H1 (cell line): ENCODE measurements at regions not wholly inside any gene's neighbourhood (a gene's known extent, or its start where the extent isn't known, plus 50 kb on each side); places are given as distances from the start of the nearest gene placed in this dataset.

Experiments used
- CTCF ChIA-PET: fragments of 300-600 bp; sonication (Branson Sonifier 250); formaldehyde crosslinking; loops from one replicate; lab custom pipeline; 2021; ENCODE audit not compliant: partially characterized antibody; lab: Charles Lee
- POLR2A ChIA-PET: fragments of 300-600 bp; sonication (Branson Sonifier 250); formaldehyde crosslinking; loops from one replicate; lab custom pipeline; 2021; ENCODE audit warnings: inconsistent platforms; ENCODE audit not compliant: partially characterized antibody; lab: Charles Lee
- DNase-seq, 2 experiments: peaks; one replicate each; pipeline versions ENCODE4 v3.0.0 to v3.0.0-alpha.2; 2010 to 2022; ENCODE audit warnings: low spot score in 2 of 2, low read depth in 1 of 2, mixed read lengths in 1 of 2
- FAIRE-seq: peaks from 2 replicates; lab custom pipeline; 2011; peaks lifted over from hg19 to GRCh38; lab: Jason Lieb, UNC
- H2AFZ ChIP-seq: 2 replicates; pipeline ENCODE4 v1.8.1; 2012; ENCODE audit warnings: low read length, inconsistent platforms
- H2AK5ac ChIP-seq: 2 replicates; pipeline ENCODE4 v1.6.1; 2013; ENCODE audit warnings: low read depth, low read length
- H2BK120ac ChIP-seq: replicated peaks from 2 replicates; pipeline ENCODE3; 2013; ENCODE audit warnings: low read depth, low read length, inconsistent platforms
- H2BK12ac ChIP-seq: 2 replicates; pipeline ENCODE4 v1.6.1; 2013; ENCODE audit warnings: low read depth, low read length
- H2BK15ac ChIP-seq: 2 replicates; pipeline ENCODE4 v1.6.1; 2013; ENCODE audit warnings: low read length
- H2BK20ac ChIP-seq: 2 replicates; pipeline ENCODE4 v1.6.1; 2013; ENCODE audit warnings: low read length
- H2BK5ac ChIP-seq: 2 replicates; pipeline ENCODE4 v1.6.1; 2013; ENCODE audit warnings: low read depth, low read length
- H3K14ac ChIP-seq: 2 replicates; pipeline ENCODE4 v1.6.1; 2013; ENCODE audit warnings: inconsistent platforms; ENCODE audit not compliant: insufficient read length
- H3K18ac ChIP-seq: 2 replicates; pipeline ENCODE4 v1.6.1; 2013; ENCODE audit warnings: low read length; ENCODE audit errors: extremely low read depth
- H3K23ac ChIP-seq: 2 replicates; pipeline ENCODE4 v1.6.1; 2013; ENCODE audit warnings: inconsistent platforms; ENCODE audit not compliant: insufficient read length
- H3K23me2 ChIP-seq: 2 replicates; pipeline ENCODE4 v1.6.1; 2013; ENCODE audit warnings: low read depth, low read length
- H3K27ac ChIP-seq: 2 replicates; pipeline ENCODE4 v1.6.1; 2011; ENCODE audit warnings: low read depth, low read length, inconsistent platforms
- H3K27me3 ChIP-seq, 4 experiments: replicated peaks in 1 of 4; 1 replicate in 1 of 4; 2 replicates in 3 of 4; pipeline versions ENCODE4 v1.6.1 to v1.8.1; 2011 to 2013; ENCODE audit warnings: low read length in 3 of 4, mild to moderate bottlenecking in 3 of 4, inconsistent platforms in 2 of 4, mixed read lengths in 2 of 4, moderate library complexity in 1 of 4; ENCODE audit not compliant: control insufficient read depth in 3 of 4, insufficient read depth in 3 of 4; ENCODE audit errors: extremely low read depth in 1 of 4
- H3K36me3 ChIP-seq, 4 experiments: 2 replicates each; pipeline versions ENCODE4 v1.6.1 to v1.8.1; 2011 to 2013; ENCODE audit warnings: mild to moderate bottlenecking in 4 of 4, low read length in 3 of 4, moderate library complexity in 2 of 4, control low read depth in 1 of 4, inconsistent platforms in 1 of 4; ENCODE audit not compliant: insufficient read depth in 4 of 4, control insufficient read depth in 2 of 4
- H3K4ac ChIP-seq: replicated peaks from 2 replicates; pipeline ENCODE3; 2013; ENCODE audit warnings: low read length, low read depth, mixed read lengths, inconsistent platforms; ENCODE audit not compliant: insufficient read length
- H3K4me1 ChIP-seq, 4 experiments: replicated peaks in 1 of 4; 1 replicate in 1 of 4; 2 replicates in 3 of 4; pipeline versions ENCODE4 v1.6.1 to v1.8.1; 2011 to 2013; ENCODE audit warnings: low read length in 3 of 4, inconsistent platforms in 2 of 4, mixed read lengths in 1 of 4; ENCODE audit not compliant: insufficient read depth in 4 of 4, control insufficient read depth in 3 of 4
- H3K4me2 ChIP-seq, 2 experiments: 2 replicates each; pipeline versions ENCODE4 v1.6.1 to v1.8.1; 2011 to 2013; ENCODE audit warnings: low read depth in 2 of 2, low read length in 2 of 2, control low read depth in 1 of 2, inconsistent platforms in 1 of 2, mild to moderate bottlenecking in 1 of 2; ENCODE audit not compliant: insufficient read depth in 1 of 2
- H3K4me3 ChIP-seq, 4 experiments: fragments of 200-600, 300-600 bp in 1 of 4; sonication (generic), shearing (Covaris generic), sonication (Bioruptor Twin) in 1 of 4; 2 replicates each; pipeline versions ENCODE4 v1.5.1 to v1.8.1; 2011 to 2016; ENCODE audit warnings: low read length in 4 of 4, low read depth in 3 of 4, control low read depth in 2 of 4, inconsistent platforms in 2 of 4, mild to moderate bottlenecking in 2 of 4, mixed read lengths in 1 of 4, moderate library complexity in 1 of 4; ENCODE audit not compliant: insufficient read depth in 2 of 4; ENCODE audit errors: extremely low read depth in 1 of 4
- H3K56ac ChIP-seq: replicated peaks from 2 replicates; pipeline ENCODE3; 2013; ENCODE audit warnings: low read depth, mild to moderate bottlenecking, mixed read lengths, low read length, inconsistent platforms; ENCODE audit not compliant: insufficient read length
- H3K79me1 ChIP-seq: 2 replicates; pipeline ENCODE4 v1.6.1; 2013; ENCODE audit warnings: low read depth, low read length, control low read depth
- H3K79me2 ChIP-seq, 2 experiments: 2 replicates each; pipeline versions ENCODE4 v1.6.1 to v1.8.1; 2012 to 2013; ENCODE audit warnings: low read length in 2 of 2, mild to moderate bottlenecking in 2 of 2, inconsistent platforms in 1 of 2; ENCODE audit not compliant: insufficient read depth in 2 of 2, control insufficient read depth in 1 of 2
- H3K9ac ChIP-seq, 4 experiments: replicated peaks in 1 of 4; 1 replicate in 1 of 4; 2 replicates in 3 of 4; pipeline versions ENCODE4 v1.6.1 to v1.8.1; 2011 to 2013; ENCODE audit warnings: low read depth in 3 of 4, low read length in 3 of 4, control low read depth in 2 of 4, mild to moderate bottlenecking in 2 of 4, moderate library complexity in 2 of 4, inconsistent platforms in 1 of 4; ENCODE audit errors: extremely low read depth in 1 of 4
- H3K9me3 ChIP-seq, 2 experiments: 2 replicates each; pipeline versions ENCODE4 v1.6.1 to v1.8.1; 2012 to 2013; ENCODE audit warnings: mild to moderate bottlenecking in 2 of 2, moderate library complexity in 2 of 2, control low read depth in 1 of 2, inconsistent platforms in 1 of 2, low read depth in 1 of 2, low read length in 1 of 2, mixed read lengths in 1 of 2; ENCODE audit not compliant: insufficient read depth in 2 of 2
- H4K20me1 ChIP-seq, 2 experiments: replicated peaks in 1 of 2; 2 replicates each; pipeline versions ENCODE3 to v1.8.1; 2011 to 2013; ENCODE audit warnings: inconsistent platforms in 2 of 2, low read length in 2 of 2, mild to moderate bottlenecking in 1 of 2; ENCODE audit not compliant: insufficient read depth in 2 of 2, control insufficient read depth in 1 of 2
- H4K5ac ChIP-seq: 2 replicates; pipeline ENCODE4 v1.6.1; 2013; ENCODE audit warnings: low read length, low read depth, mixed read lengths, inconsistent platforms; ENCODE audit not compliant: insufficient read length
- H4K8ac ChIP-seq: 2 replicates; pipeline ENCODE4 v1.8.0; 2013; ENCODE audit warnings: mild to moderate bottlenecking, moderate library complexity, low read length, inconsistent platforms; ENCODE audit not compliant: insufficient read depth; ENCODE audit errors: extremely low read depth
- H4K91ac ChIP-seq: replicated peaks from 2 replicates; pipeline ENCODE3; 2013; ENCODE audit warnings: low read length, mixed read lengths, inconsistent platforms; ENCODE audit not compliant: insufficient read length
- GTF2F1 ChIP-seq: IDR thresholded peaks from 2 replicates; pipeline ENCODE4 v1.6.1; 2012; ENCODE audit warnings: low read depth, low read length, improper control_type of control experiment, borderline replicate concordance
- POU5F1 ChIP-seq: IDR thresholded peaks from 2 replicates; pipeline ENCODE4 v1.6.1; 2011; ENCODE audit warnings: low read depth, mild to moderate bottlenecking, low read length, moderate library complexity
- RBBP5 ChIP-seq: IDR thresholded peaks from 2 replicates; pipeline ENCODE4 v1.7.1; 2012; ENCODE audit warnings: low read depth, mild to moderate bottlenecking, inconsistent platforms, low read length, moderate library complexity, borderline replicate concordance
- SIRT6 ChIP-seq: IDR thresholded peaks from one replicate; pipeline ENCODE4 v1.7.1; 2012; ENCODE audit warnings: low read length, inconsistent platforms
- WGBS, 2 experiments: shearing (Covaris generic) in 1 of 2; methylation state at CpG; one replicate each; pipeline versions ENCODE4 v1.1.6 to v1.1.7; 2013 to 2015; ENCODE audit warnings: low lambda C conversion rate in 2 of 2, mixed read lengths in 2 of 2, inconsistent platforms in 1 of 2, low coverage in 1 of 2, missing lambda C conversion rate in 1 of 2; ENCODE audit not compliant: insufficient replicate concordance in 2 of 2, insufficient coverage in 1 of 2, insufficient read length in 1 of 2; ENCODE audit errors: extremely low coverage in 1 of 2, missing lambda C conversion rate in 1 of 2; 5-methylcytosine and 5-hydroxymethylcytosine counted together

DNA sequence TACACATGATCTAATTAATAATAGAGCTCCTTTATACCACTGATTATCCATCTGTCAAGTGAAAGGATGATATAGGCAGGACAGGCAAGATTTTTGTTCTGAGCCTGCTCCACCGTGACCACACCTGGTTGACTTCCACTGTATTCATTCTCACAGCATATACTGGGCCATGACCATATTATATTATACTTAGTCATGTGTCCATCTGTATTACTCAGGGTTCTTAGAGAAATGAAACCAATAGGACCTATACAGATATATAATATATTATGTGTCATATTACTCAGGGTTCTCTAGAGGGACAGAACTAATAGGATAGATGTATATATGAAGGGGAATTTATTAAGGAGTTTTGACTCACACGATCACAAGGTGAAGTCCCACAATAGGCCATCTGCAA is 675.1 kb downstream of the GRXCR1 start:
- Histone ChIP-seq H2BK15ac (no peak overlapping the region), H3K79me2 (no peaks in the 10 kb centered on the region), H4K91ac (no peak overlapping the region), H3K14ac (no peak overlapping the region), H3K27ac (no peak overlapping the region), H3K9me3 (no peaks in the 10 kb centered on the region), H3K4me2 (no peak overlapping the region), H3K9ac (no peak overlapping the region), H3K36me3 (no peaks in the 10 kb centered on the region), H3K23me2 (no peaks in the 10 kb centered on the region), H3K4ac (no peak overlapping the region), H2BK20ac (no peak overlapping the region), H2BK5ac (no peak overlapping the region), H3K79me1 (no peaks in the 10 kb centered on the region), H2AK5ac (no peak overlapping the region), H3K27me3 (no peaks in the 10 kb centered on the region), H3K4me1 (no peaks in the 10 kb centered on the region), H3K4me3 (no peak overlapping the region), H3K23ac (no peak overlapping the region), H3K18ac (no peak overlapping the region), H4K8ac (no peak overlapping the region), H2BK120ac (no peak overlapping the region), H2AFZ (no peak overlapping the region), H4K5ac (no peak overlapping the region), H4K20me1 (no peaks in the 10 kb centered on the region), H2BK12ac (no peak overlapping the region), H3K56ac (no peak overlapping the region)
- no peak for DNase-seq
- TF ChIP-seq SIRT6 (no peak), GTF2F1 (no peak), POU5F1 (no peak), RBBP5 (no peak)
- WGBS, 2 experiments, result 95% methylated on average over 2 of the region's 2 CpGs; no CpG with 5 or more reads in 1 of the 2 experiments
- CTCF ChIA-PET, result interaction anchor here (0.7 kb wide), 1 partner anchor 97 kb away, joined by 3 read pairs; no protein-coding TSS in a partner anchor
- FAIRE-seq, result no peak
- POLR2A ChIA-PET, result interaction anchor here (1.2 kb wide), 1 partner anchor 880 kb away, joined by 3 read pairs; no protein-coding TSS in a partner anchor
